ENCODE measurements at regions not wholly inside any gene's neighbourhood (a gene's known extent, or its start where the extent isn't known, plus 50 kb on each side); places are given as distances from the start of the nearest gene placed in this dataset.
"Not testable (repeated sequence)": the region's sequence is repeated elsewhere in the genome, so short reads cannot be mapped to it uniquely, and the experiment has no call there.

DNA sequence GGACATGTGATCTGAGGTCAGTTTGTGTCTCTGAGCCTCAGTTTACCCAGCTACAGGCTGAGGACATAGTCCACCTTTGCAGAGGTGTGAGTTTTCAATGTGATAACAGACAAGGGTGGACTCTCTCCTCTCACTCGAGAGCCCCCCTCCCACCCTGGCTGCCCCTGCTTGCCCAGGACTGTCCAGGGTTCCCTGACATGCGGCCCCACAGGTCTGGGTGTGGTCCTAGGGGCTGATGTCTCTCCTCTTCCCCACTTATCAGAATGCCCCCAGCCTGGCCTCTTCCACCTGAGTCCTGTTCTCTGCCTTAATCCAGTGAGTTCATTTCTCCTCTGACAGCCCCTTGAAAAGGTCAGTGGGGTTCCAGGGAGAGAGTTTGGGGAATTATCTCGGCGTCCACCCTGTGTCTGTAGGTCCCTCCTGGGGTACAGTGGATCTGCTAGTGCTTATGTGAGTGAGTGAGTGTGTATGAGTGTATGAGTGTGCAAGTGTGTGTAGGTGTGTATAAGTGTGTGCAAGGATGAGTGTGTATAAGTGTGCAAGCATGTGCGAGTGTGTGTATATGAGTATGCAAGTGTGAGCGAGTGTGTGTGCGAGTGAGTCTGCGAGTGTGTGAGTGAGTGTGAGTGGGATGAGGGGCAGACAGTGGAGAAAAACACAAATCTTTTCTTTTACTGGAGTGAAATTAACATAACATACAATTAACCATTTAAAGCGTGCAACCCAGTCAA is 175.0 kb downstream of the IRF8 start:
- H3K27me3 Mint-ChIP-seq: peaks cover 29% of the 10 kb centered on the region
- no peak for ATAC-seq (replicated peaks)
- no peaks in the 10 kb centered on the region for H3K9me3 Mint-ChIP-seq
- H3K4me1 Mint-ChIP-seq: no peaks in the 10 kb centered on the region
- no peak overlapping the region for H3K4me3 Mint-ChIP-seq
- H3K36me3 Mint-ChIP-seq (ENCODE audit: low read depth): no peaks in the 10 kb centered on the region
- H3K27ac Mint-ChIP-seq: no peak overlapping the region

DNA sequence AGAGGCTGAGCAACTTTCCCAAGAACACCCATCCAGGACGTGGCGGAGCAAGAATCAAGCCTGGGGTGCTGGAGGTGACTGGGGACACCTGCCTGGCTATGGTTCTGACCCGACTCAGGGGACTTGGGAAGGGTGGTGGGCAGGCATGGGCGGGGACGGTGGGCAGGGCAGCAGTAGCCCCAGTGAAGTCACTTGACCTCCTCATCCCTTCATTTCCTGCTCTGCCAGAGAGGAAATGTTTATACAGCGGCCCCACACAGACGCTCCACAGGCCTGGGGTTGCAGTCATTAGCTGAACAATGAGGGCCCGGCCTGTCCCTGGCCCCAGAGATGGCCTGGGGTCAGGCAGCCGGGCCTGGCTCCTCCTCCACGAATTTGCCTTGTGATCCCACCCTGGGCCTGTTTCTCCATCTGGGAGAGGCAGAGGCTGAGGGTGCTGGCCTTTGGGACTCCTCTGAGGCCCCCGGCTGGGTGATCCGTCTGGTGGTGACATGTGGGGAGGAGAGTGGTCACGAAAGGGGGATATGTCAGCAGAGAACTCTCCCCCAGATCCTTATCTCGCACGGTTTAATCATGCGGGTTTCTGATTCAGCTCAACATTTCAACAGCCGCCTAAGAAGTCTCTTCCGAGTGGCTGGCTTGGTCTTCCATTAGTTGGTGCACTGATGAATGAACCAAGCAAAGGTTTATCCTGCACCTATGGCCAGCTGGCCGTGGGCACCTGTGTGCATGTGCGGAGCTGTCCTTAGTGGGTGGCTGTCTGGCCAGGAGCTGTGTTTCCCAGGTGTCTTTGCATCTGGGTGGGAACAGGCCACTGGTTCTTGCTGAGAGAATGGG is 175.9 kb downstream of the IRF8 start:
- no peak overlapping the region for H3K27ac Mint-ChIP-seq
- H3K36me3 Mint-ChIP-seq (ENCODE audit: low read depth): no peaks in the 10 kb centered on the region
- H3K4me1 Mint-ChIP-seq: no peaks in the 10 kb centered on the region
- H3K4me3 Mint-ChIP-seq: no peak overlapping the region
- H3K9me3 Mint-ChIP-seq: no peaks in the 10 kb centered on the region
- H3K27me3 Mint-ChIP-seq: peaks cover 25% of the 10 kb centered on the region
- no peak for ATAC-seq (replicated peaks)

DNA sequence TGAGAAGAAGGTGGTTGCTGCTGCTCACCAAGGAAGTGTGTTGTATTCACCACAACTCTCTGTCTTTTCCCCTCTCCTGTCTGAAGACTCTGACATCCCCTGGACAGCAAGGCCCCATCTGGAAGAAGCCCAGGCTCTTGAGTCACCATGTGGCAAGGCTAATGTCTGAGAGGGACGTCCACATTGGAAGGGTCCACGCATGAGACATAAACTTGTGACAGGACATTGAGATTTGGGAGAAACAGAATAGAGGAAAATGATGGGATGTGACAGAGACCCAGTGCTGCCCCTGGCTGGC is 176.5 kb downstream of the IRF8 start:
- ATAC-seq (replicated peaks): no peak
- no peaks in the 10 kb centered on the region for H3K9me3 Mint-ChIP-seq
- H3K4me3 Mint-ChIP-seq: no peak overlapping the region
- no peak overlapping the region for H3K27ac Mint-ChIP-seq
- H3K36me3 Mint-ChIP-seq (ENCODE audit: low read depth): no peaks in the 10 kb centered on the region
- H3K4me1 Mint-ChIP-seq: no peaks in the 10 kb centered on the region
- peaks cover 23% of the 10 kb centered on the region for H3K27me3 Mint-ChIP-seq

DNA sequence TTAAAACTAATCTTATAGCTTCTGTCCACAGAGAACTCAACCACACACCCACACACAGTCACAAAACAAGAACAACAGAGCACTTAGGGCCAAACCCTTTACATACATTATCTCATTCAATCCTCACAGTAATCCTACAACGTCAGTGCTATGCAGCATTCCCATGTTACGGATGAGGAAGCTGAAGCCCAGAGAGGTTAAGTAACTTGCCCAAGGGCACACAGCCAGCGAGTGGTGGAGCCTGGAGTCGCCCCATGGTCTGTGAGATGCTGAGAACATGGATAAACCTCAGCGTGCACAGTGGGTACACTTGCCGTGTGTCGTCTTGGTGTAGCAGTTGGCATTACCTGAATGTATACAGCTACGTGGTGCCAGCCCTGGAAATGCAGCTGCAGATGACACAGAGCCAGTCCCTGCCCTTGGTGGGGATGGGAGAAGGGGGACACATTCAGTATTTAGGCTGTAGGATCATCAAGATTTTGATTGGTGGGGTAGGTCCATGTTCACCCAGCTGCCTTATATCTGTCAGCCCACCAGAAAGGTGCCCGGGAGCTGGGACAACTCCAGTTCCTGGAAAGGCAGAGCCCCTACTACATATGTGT is 177.0 kb downstream of the IRF8 start:
- no peaks in the 10 kb centered on the region for H3K36me3 Mint-ChIP-seq (ENCODE audit: low read depth)
- no peak overlapping the region for H3K27ac Mint-ChIP-seq
- ATAC-seq (replicated peaks): no peak
- H3K4me1 Mint-ChIP-seq: no peaks in the 10 kb centered on the region
- H3K4me3 Mint-ChIP-seq: no peak overlapping the region
- peaks cover 18% of the 10 kb centered on the region for H3K27me3 Mint-ChIP-seq
- H3K9me3 Mint-ChIP-seq: no peaks in the 10 kb centered on the region

DNA sequence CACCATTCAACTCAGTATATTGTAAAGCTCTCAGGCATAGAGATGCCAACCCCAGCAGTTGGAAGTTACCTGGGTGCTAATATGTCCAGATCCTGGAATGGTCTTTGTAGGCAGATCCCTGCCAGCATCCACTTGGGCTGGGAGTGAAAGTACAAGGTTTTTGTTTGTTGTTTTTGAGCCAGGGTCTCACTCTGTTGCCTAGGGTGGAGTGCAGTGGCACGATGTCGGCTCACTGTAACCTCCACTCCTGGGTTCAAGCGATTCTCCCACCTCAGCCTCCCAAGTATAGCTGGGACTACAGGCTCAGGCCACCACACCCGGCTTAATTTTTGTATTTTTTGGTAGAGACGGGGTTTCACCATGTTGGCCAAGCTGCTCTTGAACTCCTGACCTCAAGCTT is 177.6 kb downstream of the IRF8 start:
- ATAC-seq (replicated peaks): no peak
- Mint-ChIP-seq H3K27me3 (peaks cover 18% of the 10 kb centered on the region), H3K27ac (no peak overlapping the region), H3K4me3 (no peak overlapping the region), H3K36me3 (ENCODE audit: low read depth) (no peaks in the 10 kb centered on the region), H3K4me1 (no peaks in the 10 kb centered on the region), H3K9me3 (no peaks in the 10 kb centered on the region)

DNA sequence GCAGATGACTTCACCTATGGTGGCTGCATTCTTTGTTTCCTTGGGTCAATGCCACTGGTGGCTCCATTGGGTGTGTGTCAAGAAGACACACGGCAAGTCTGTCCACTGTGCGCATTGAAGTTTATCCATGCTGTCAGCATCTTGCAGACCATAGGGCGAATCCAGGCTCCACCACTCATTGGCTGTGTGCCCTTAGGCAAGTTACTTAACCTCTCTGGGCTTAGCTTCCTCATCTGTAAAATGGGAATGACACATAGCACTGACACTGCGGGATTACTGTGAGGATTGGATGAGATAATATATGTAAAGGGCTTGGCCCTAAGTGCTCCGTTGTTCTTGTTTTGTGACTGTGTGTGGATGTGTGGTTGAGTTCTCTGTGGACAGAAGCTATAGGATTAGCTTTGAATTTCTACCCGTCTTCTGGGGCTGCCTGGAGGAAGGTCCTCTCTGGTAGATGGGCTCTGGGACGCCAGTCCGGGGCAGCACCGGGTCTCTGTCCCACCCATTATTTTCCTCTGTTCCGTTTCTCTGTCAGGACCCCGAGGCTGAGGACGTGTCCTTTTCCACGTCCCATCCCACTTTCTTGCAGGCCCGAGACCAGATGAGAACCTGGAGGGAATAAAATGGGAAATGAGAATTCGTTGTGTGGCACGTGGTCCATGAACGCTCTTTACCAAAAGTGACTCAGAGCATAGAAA is 178.4 kb downstream of the IRF8 start:
- H3K27ac Mint-ChIP-seq: no peak overlapping the region
- no peaks in the 10 kb centered on the region for H3K9me3 Mint-ChIP-seq
- no peak overlapping the region for H3K4me3 Mint-ChIP-seq
- no peaks in the 10 kb centered on the region for H3K4me1 Mint-ChIP-seq
- peaks cover 15% of the 10 kb centered on the region for H3K27me3 Mint-ChIP-seq
- ATAC-seq (replicated peaks): no peak
- H3K36me3 Mint-ChIP-seq (ENCODE audit: low read depth): no peaks in the 10 kb centered on the region

- Mint-ChIP-seq H3K9me3 (no peaks in the 10 kb centered on the region), H3K36me3 (ENCODE audit: low read depth) (no peaks in the 10 kb centered on the region), H3K4me1 (no peaks in the 10 kb centered on the region), H3K27ac (no peak overlapping the region), H3K27me3 (peaks cover 13% of the 10 kb centered on the region), H3K4me3 (no peak overlapping the region)
- no peak for ATAC-seq (replicated peaks)
These were observed 179.2 kb downstream of the IRF8 start for GRCh38 chr16:86078121-86078600.

- H3K4me1 Mint-ChIP-seq; H3K36me3 Mint-ChIP-seq (ENCODE audit: low read depth); H3K9me3 Mint-ChIP-seq; H3K4me3 Mint-ChIP-seq; ATAC-seq (replicated peaks); H3K27ac Mint-ChIP-seq: not testable (repeated sequence)
- H3K27me3 Mint-ChIP-seq: peaks cover 13% of the 10 kb centered on the region
These were observed 179.7 kb downstream of the IRF8 start for GRCh38 chr16:86078711-86079110.

DNA sequence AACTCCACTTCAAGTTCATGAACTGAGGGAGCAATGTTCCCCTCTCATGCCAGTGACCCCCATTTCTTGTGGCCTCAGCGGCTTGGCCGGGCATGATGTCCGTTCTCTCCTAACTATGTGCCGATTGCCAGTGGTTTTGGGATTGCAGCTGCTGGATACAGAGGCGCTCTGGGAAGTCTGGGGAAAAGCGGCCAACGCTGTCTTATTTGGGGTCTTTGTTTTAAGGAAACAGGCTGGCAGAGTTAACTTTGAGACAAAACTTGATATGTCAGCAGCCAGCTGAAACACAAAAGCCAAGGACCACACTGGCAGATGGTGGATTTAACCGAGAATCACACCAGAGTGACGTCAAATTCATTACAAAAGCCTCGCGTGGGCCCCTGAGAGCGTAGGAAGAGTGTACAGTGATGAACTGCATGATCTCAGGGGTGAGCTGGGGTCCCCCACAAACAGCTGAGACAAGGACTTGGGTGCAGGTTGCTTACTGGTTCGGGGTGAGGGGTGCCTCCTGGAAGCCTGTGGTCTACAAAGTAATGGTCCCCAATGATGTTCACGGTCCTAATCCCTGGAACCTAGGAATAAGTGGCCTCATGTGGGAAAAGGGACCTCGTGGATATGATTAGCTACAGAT is 180.4 kb downstream of the IRF8 start:
- Mint-ChIP-seq H3K4me3 (no peak overlapping the region), H3K27me3 (peaks cover 9% of the 10 kb centered on the region), H3K36me3 (ENCODE audit: low read depth) (no peaks in the 10 kb centered on the region), H3K4me1 (no peaks in the 10 kb centered on the region), H3K27ac (no peak overlapping the region), H3K9me3 (no peaks in the 10 kb centered on the region)
- no peak for ATAC-seq (replicated peaks)

GRCh38 chr16:86080131-86080875 is 181.3 kb downstream of the IRF8 start:
- Mint-ChIP-seq H3K4me3 (no peak overlapping the region), H3K27me3 (peaks cover 9% of the 10 kb centered on the region), H3K36me3 (ENCODE audit: low read depth) (no peaks in the 10 kb centered on the region), H3K4me1 (no peaks in the 10 kb centered on the region), H3K9me3 (no peaks in the 10 kb centered on the region), H3K27ac (no peak overlapping the region)
- ATAC-seq (replicated peaks): no peak

DNA sequence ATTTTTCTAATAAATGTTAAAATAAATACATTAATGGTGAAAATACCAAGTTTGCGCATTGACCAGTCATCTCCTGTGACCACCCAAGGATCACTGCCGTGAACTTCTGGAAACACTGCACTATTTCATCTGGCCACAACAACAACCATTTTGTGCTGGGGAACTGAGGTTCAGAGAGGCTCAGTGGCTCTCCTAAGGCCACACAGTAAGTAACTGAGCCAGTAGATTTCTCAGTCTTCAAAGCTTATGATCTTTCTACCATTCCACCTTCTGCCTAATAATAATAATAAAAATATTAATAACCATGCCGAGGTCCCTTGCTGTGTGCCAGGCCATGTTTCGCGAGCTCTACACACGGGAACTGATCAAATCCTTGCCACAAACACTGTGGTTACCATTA is 182.0 kb downstream of the IRF8 start:
- no peaks in the 10 kb centered on the region for H3K36me3 Mint-ChIP-seq (ENCODE audit: low read depth)
- no peak overlapping the region for H3K4me3 Mint-ChIP-seq
- no peak for ATAC-seq (replicated peaks)
- no peaks in the 10 kb centered on the region for H3K9me3 Mint-ChIP-seq
- no peaks in the 10 kb centered on the region for H3K4me1 Mint-ChIP-seq
- H3K27ac Mint-ChIP-seq: no peak overlapping the region
- peaks cover 5% of the 10 kb centered on the region for H3K27me3 Mint-ChIP-seq

DNA sequence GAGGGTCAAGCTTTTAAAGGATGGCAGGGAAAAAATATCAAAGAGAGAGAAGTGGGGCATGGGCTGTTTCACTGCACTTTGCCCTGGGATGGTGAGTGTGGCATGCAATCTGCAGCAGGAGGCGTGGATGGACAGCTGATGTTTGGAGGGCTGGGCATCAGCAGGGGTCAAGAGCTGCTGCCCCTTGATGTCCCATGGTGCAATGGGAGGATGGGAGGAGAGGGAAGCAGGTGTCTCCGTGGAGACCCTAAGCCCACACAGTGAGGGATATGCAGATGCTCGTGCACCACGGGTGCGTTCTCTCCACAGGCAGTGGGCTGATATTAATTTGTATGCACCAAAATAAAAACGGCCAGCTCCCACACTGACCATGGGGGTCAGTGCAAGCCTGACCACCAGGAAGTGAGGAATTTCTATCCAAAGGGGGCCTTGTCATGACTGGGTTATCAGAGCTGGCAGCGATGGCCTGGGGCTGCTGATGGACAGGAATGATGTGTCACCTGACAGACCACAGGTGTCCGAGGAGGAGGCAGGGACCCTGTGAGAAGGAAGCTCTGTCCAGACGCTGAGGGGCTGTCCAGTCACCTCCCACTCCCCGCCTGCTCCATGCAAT is 183.6 kb downstream of the IRF8 start:
- Mint-ChIP-seq H3K27me3 (peaks cover 5% of the 10 kb centered on the region), H3K4me1 (no peaks in the 10 kb centered on the region), H3K36me3 (ENCODE audit: low read depth) (no peaks in the 10 kb centered on the region), H3K4me3 (no peak overlapping the region), H3K9me3 (no peaks in the 10 kb centered on the region), H3K27ac (no peak overlapping the region)
- no peak for ATAC-seq (replicated peaks)

GRCh38 chr16:86083382-86084002 is 184.5 kb downstream of the IRF8 start:
- no peak for ATAC-seq (replicated peaks)
- Mint-ChIP-seq H3K27ac (no peak overlapping the region), H3K27me3 (peaks cover 5% of the 10 kb centered on the region), H3K9me3 (no peaks in the 10 kb centered on the region), H3K36me3 (ENCODE audit: low read depth) (no peaks in the 10 kb centered on the region), H3K4me1 (no peaks in the 10 kb centered on the region), H3K4me3 (no peak overlapping the region)

Data from activated T-helper 17 cell treated with anti-CD3 and anti-CD28 coated beads, Interleukin-2, amount 50 U/mL, for 72 hours (primary cell).